ENCODE measurements at regions not wholly inside any gene's neighbourhood (a gene's known extent, or its start where the extent isn't known, plus 50 kb on each side); places are given as distances from the start of the nearest gene placed in this dataset.

DNA sequence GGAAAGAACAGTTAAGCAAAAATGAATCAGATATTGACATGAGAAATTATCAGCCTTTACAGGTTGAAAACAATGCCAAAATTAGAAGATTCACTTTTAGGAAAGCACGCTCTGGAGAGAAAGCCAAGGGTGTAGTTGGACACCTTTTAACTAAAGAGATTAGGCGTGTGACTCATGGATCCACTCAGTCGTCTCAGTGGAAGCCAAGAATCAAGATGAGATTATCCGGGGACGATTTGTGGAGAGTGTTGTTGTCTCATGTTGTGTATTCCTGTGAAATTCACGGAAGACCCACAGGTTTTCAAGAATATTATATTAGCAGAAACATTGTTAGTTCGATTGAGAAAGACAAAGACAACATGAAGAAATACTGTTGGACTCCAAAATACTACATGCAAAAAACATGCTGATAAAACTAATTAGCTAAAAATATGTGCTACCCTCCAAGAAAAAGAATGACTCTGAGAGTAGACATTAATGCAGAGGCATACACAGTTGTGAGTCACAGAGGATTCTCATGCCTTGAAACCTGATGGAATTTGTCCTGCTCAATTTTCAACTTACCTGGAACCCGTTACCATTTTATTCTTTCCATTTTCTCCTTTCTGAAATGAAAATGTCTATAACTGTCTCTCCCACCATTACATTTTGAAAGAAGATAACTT is 192.1 kb upstream of the RND3 start:
- H3F3A ChIP-seq (ENCODE audit: insufficient read depth, low read length), result no peaks in the 10 kb centered on the region
- H3K9me2 ChIP-seq (replicated peaks; ENCODE audit: insufficient read depth, low read length), result no peaks in the 10 kb centered on the region
- no peak overlapping the region for H3K4me2 ChIP-seq (ENCODE audit: low read depth, low read length)
- no peak overlapping the region for H3K4me3 ChIP-seq (ENCODE audit: low read length)
- no peak overlapping the region for H2AFZ ChIP-seq (ENCODE audit: low read length)
- no peak overlapping the region for H3K9ac ChIP-seq (ENCODE audit: low read length)
- H3K4me1 ChIP-seq (ENCODE audit: low read length), result no peaks in the 10 kb centered on the region
- no peaks in the 10 kb centered on the region for H3K9me3 ChIP-seq (replicated peaks; ENCODE audit: insufficient read depth, low read length)
- H3K27me3 ChIP-seq (replicated peaks; ENCODE audit: insufficient read depth, low read length), result no peaks in the 10 kb centered on the region
- H3K79me2 ChIP-seq (ENCODE audit: low read length), result no peaks in the 10 kb centered on the region
- no peaks in the 10 kb centered on the region for H4K20me1 ChIP-seq (ENCODE audit: insufficient read depth, low read length)
- no peak for DNase-seq
- H3K27ac ChIP-seq (ENCODE audit: low read length), result no peak overlapping the region
- no peaks in the 10 kb centered on the region for H3K36me3 ChIP-seq (replicated peaks; ENCODE audit: insufficient read depth, low read length)
- TF ChIP-seq, protein P1, sequence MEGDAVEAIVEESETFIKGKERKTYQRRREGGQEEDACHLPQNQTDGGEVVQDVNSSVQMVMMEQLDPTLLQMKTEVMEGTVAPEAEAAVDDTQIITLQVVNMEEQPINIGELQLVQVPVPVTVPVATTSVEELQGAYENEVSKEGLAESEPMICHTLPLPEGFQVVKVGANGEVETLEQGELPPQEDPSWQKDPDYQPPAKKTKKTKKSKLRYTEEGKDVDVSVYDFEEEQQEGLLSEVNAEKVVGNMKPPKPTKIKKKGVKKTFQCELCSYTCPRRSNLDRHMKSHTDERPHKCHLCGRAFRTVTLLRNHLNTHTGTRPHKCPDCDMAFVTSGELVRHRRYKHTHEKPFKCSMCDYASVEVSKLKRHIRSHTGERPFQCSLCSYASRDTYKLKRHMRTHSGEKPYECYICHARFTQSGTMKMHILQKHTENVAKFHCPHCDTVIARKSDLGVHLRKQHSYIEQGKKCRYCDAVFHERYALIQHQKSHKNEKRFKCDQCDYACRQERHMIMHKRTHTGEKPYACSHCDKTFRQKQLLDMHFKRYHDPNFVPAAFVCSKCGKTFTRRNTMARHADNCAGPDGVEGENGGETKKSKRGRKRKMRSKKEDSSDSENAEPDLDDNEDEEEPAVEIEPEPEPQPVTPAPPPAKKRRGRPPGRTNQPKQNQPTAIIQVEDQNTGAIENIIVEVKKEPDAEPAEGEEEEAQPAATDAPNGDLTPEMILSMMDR (IDR thresholded peaks at IDR 0.05; ENCODE audit: low read length), result no peak
- TF ChIP-seq EZH2 (optimal IDR thresholded peaks at IDR 0.05; ENCODE audit: low read depth, low read length), result no peak
- no peak for TF ChIP-seq EZH2phosphoT487 (IDR thresholded peaks at IDR 0.05; ENCODE audit: low read length)

DNA sequence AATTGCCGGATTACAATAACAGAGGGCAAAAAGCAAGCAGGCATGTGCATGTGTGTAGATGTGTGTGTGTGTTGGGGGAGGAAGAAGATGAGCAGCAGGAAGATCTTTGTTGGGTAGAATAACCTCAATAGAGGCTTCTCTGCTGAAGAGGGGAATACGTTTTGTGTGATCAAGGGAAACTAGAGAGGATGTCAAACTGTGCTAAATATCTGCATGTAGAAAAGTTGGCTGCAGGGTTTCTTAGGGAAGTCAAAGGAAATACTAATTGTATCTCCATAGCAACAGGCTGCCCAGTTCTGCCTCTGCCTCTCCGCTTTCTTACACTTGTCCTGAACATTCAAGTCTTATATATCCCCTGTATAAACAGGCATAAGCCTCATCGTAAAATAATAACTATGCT is 190.1 kb upstream of the RND3 start:
- no peak overlapping the region for H2AFZ ChIP-seq (ENCODE audit: low read length)
- H3K4me2 ChIP-seq (ENCODE audit: low read depth, low read length), result no peak overlapping the region
- H3K9ac ChIP-seq (ENCODE audit: low read length), result no peak overlapping the region
- H3K27ac ChIP-seq (ENCODE audit: low read length), result no peak overlapping the region
- H3K79me2 ChIP-seq (ENCODE audit: low read length), result no peaks in the 10 kb centered on the region
- TF ChIP-seq EZH2phosphoT487 (IDR thresholded peaks at IDR 0.05; ENCODE audit: low read length) (no peak), EZH2 (optimal IDR thresholded peaks at IDR 0.05; ENCODE audit: low read depth, low read length) (no peak)
- TF ChIP-seq, protein P1 (IDR thresholded peaks at IDR 0.05; ENCODE audit: low read length), result no peak
- no peaks in the 10 kb centered on the region for H3F3A ChIP-seq (ENCODE audit: insufficient read depth, low read length)
- no peaks in the 10 kb centered on the region for H4K20me1 ChIP-seq (ENCODE audit: insufficient read depth, low read length)
- DNase-seq, result no peak
- H3K36me3 ChIP-seq (replicated peaks; ENCODE audit: insufficient read depth, low read length), result no peaks in the 10 kb centered on the region
- H3K27me3 ChIP-seq (replicated peaks; ENCODE audit: insufficient read depth, low read length), result no peaks in the 10 kb centered on the region
- no peaks in the 10 kb centered on the region for H3K9me3 ChIP-seq (replicated peaks; ENCODE audit: insufficient read depth, low read length)
- H3K4me1 ChIP-seq (ENCODE audit: low read length), result no peaks in the 10 kb centered on the region
- no peak overlapping the region for H3K4me3 ChIP-seq (ENCODE audit: low read length)
- no peaks in the 10 kb centered on the region for H3K9me2 ChIP-seq (replicated peaks; ENCODE audit: insufficient read depth, low read length)

DNA sequence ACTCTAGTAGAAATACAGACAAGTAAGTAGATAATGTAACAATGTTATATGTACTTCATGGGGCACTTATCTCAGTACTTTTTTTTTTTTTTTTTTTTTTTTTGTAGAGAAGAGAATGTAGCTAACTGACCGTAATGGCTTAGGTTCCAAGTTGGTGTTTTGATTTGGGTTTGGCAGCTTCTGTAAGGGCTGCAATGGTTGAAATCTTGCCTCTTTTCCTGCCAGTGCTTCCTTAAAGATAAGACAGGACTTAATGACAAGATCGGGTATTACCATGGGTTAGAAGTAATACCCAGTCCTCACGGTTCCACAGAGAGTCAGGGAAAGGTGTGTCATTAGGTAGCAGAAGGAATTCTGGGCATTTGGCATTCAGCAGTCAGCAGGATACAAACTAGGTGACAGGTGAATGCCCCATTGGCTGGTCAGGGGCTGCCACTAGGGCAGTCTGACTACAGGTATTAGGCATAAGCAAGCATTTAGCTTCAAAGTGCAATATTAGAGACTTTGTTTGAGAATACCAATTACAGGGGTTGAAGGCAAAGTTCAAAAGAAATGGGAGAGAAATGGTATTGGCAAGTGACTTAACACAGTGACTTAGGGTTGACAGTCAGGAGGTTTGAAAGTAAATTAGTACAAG is 189.4 kb upstream of the RND3 start:
- TF ChIP-seq EZH2 (optimal IDR thresholded peaks at IDR 0.05; ENCODE audit: low read depth, low read length) (no peak), EZH2phosphoT487 (IDR thresholded peaks at IDR 0.05; ENCODE audit: low read length) (no peak)
- TF ChIP-seq, protein P1 (IDR thresholded peaks at IDR 0.05; ENCODE audit: low read length), result no peak
- Histone ChIP-seq H3K9me3 (replicated peaks; ENCODE audit: insufficient read depth, low read length) (no peaks in the 10 kb centered on the region), H3K27me3 (replicated peaks; ENCODE audit: insufficient read depth, low read length) (no peaks in the 10 kb centered on the region), H3K36me3 (replicated peaks; ENCODE audit: insufficient read depth, low read length) (no peaks in the 10 kb centered on the region), H3K27ac (ENCODE audit: low read length) (no peak overlapping the region), H3K4me1 (ENCODE audit: low read length) (no peaks in the 10 kb centered on the region), H3K9ac (ENCODE audit: low read length) (no peak overlapping the region), H3F3A (ENCODE audit: insufficient read depth, low read length) (no peaks in the 10 kb centered on the region), H3K79me2 (ENCODE audit: low read length) (no peaks in the 10 kb centered on the region), H3K4me3 (ENCODE audit: low read length) (no peak overlapping the region), H2AFZ (ENCODE audit: low read length) (no peak overlapping the region), H3K9me2 (replicated peaks; ENCODE audit: insufficient read depth, low read length) (no peaks in the 10 kb centered on the region), H4K20me1 (ENCODE audit: insufficient read depth, low read length) (no peaks in the 10 kb centered on the region), H3K4me2 (ENCODE audit: low read depth, low read length) (no peak overlapping the region)
- DNase-seq, result no peak
